ENCODE measurements at regions not wholly inside any gene's neighbourhood (a gene's known extent, or its start where the extent isn't known, plus 50 kb on each side); places are given as distances from the start of the nearest gene placed in this dataset.
A peak's percentile ranks its signal among the peaks of the same experiment; 100 is the strongest.

DNA sequence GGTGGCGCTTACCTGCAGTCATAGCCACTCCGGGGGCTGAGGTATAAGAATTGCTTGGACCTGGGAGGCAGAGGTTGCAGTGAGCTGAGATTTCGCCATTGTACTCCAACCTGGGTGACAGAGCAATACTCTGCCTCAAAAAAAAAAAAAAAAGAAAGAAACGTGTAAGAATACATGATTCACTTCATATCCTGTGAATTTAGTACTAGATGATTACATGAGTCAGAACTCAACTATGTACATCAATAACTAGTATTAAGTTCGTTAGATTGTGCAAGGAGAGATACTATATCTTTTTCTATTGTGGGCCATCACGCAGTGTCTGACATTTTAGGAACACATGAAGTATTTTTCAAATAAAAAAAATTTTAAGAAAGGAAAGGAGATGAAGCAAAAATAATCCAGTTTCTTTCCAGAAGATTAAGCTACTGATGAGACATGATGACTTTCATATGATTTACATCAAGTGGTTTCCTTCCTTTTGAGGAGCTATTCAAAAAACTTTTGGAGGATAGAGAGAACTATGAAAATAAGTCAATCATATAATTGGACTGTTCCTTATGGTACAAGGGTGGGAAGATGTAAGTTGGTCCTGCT is 64.7 kb upstream of the EXOC1L start:
- Histone ChIP-seq H3K27me3 (ENCODE audit: control insufficient read depth, insufficient read depth, low read length) (no peaks in the 10 kb centered on the region), H3K4me2 (ENCODE audit: extremely low read depth, insufficient read depth, low read length) (no peak overlapping the region), H3K79me2 (ENCODE audit: control insufficient read depth, insufficient read depth, low read length) (no peaks in the 10 kb centered on the region), H2AFZ (ENCODE audit: low read length) (no peak overlapping the region), H3K9me3 (ENCODE audit: control insufficient read depth, insufficient read depth, low read depth, low read length) (no peaks in the 10 kb centered on the region), H3K9ac (ENCODE audit: insufficient read depth, low read length) (no peak overlapping the region), H3K4me3 (replicated peaks in 1 of 4; ENCODE audit: control extremely low read depth in 1 of 4, insufficient read depth in 1 of 4, low read depth in 3 of 4, low read length in 4 of 4) (no peak overlapping the region), H3K36me3 (ENCODE audit: control insufficient read depth, insufficient read depth, low read length) (no peaks in the 10 kb centered on the region), H3K27ac (ENCODE audit: insufficient read depth, low read length) (no peak overlapping the region), H3K4me1 (ENCODE audit: control insufficient read depth, extremely low read depth, insufficient read depth, low read length) (no peaks in the 10 kb centered on the region), H4K20me1 (ENCODE audit: control insufficient read depth, extremely low read depth, insufficient read depth, low read length) (no peaks in the 10 kb centered on the region)
- peak; percentile 52 to 74 for DNase-seq (ENCODE audit: low read depth in 2 of 2)
- TF ChIP-seq EZH2 (IDR thresholded peaks at IDR 0.05; ENCODE audit: low read length, missing control alignments), result no peak
- TF ChIP-seq, protein P1, sequence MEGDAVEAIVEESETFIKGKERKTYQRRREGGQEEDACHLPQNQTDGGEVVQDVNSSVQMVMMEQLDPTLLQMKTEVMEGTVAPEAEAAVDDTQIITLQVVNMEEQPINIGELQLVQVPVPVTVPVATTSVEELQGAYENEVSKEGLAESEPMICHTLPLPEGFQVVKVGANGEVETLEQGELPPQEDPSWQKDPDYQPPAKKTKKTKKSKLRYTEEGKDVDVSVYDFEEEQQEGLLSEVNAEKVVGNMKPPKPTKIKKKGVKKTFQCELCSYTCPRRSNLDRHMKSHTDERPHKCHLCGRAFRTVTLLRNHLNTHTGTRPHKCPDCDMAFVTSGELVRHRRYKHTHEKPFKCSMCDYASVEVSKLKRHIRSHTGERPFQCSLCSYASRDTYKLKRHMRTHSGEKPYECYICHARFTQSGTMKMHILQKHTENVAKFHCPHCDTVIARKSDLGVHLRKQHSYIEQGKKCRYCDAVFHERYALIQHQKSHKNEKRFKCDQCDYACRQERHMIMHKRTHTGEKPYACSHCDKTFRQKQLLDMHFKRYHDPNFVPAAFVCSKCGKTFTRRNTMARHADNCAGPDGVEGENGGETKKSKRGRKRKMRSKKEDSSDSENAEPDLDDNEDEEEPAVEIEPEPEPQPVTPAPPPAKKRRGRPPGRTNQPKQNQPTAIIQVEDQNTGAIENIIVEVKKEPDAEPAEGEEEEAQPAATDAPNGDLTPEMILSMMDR (conservative IDR thresholded peaks at IDR 0.05 in 1 of 2, IDR thresholded peaks at IDR 0.05 in 1 of 2; ENCODE audit: low read depth in 1 of 2, low read length in 2 of 2), result no peak

DNA sequence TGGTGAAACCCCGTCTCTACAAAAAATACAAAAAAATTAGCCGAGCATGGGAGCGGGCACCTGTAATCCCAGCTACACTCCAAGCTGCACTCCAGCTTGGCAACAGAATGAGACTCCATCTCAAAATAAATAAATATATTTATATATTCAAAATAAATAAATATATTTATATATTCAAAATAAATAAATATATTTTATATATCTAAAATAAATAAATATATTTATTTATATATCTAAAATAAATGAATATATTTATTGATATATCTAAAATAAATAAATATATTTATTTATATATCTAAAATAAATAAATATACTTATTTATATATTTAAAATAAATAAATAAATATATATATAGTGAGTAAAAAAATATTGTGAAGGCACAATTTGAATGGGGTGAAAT is 63.4 kb upstream of the EXOC1L start:
- H3K9ac ChIP-seq (ENCODE audit: insufficient read depth, low read length), result no peak overlapping the region
- H3K4me2 ChIP-seq (ENCODE audit: extremely low read depth, insufficient read depth, low read length), result no peak overlapping the region

DNA sequence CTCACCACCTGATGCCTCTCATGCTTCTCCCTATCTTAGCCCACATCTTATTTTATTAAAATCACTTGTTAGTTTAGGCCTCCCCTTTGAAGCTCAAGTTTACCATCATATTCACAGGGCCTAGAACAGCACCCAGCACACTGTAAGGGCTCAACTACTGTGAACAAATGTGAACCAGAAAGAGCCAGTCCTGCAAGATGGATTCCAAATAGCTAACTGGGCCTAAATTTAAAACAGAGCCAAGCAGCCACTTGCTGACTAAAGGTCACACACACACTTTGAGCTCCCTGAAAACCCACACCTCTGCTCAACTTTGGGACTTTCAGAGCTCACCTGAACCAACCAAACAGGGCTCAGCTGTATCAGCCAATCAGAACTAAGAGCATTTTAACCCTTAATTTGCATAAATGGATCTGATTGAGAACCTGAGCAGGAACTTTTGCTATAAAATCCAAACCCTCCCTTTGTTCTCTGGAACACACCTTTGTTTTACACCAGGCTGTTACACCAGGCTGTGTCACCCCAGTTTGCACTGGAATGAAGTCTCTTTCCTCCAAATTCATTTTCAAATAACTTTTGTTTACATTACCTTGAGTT is 62.1 kb upstream of the EXOC1L start:
- no peaks in the 10 kb centered on the region for H4K20me1 ChIP-seq (ENCODE audit: control insufficient read depth, extremely low read depth, insufficient read depth, low read length)
- H3K9me3 ChIP-seq (ENCODE audit: control insufficient read depth, insufficient read depth, low read depth, low read length), result no peaks in the 10 kb centered on the region
- H3K4me2 ChIP-seq (ENCODE audit: extremely low read depth, insufficient read depth, low read length), result no peak overlapping the region
- H2AFZ ChIP-seq (ENCODE audit: low read length), result no peak overlapping the region
- no peaks in the 10 kb centered on the region for H3K36me3 ChIP-seq (ENCODE audit: control insufficient read depth, insufficient read depth, low read length)
- H3K4me3 ChIP-seq (replicated peaks in 1 of 4; ENCODE audit: control extremely low read depth in 1 of 4, insufficient read depth in 1 of 4, low read depth in 3 of 4, low read length in 4 of 4), result no peak overlapping the region
- TF ChIP-seq EZH2 (IDR thresholded peaks at IDR 0.05; ENCODE audit: low read length, missing control alignments), result no peak
- TF ChIP-seq, protein P1 (conservative IDR thresholded peaks at IDR 0.05 in 1 of 2, IDR thresholded peaks at IDR 0.05 in 1 of 2; ENCODE audit: low read depth in 1 of 2, low read length in 2 of 2), result no peak
- no peaks in the 10 kb centered on the region for H3K4me1 ChIP-seq (ENCODE audit: control insufficient read depth, extremely low read depth, insufficient read depth, low read length)
- no peaks in the 10 kb centered on the region for H3K27me3 ChIP-seq (ENCODE audit: control insufficient read depth, insufficient read depth, low read length)
- DNase-seq (ENCODE audit: low read depth in 2 of 2), result no peak
- no peaks in the 10 kb centered on the region for H3K79me2 ChIP-seq (ENCODE audit: control insufficient read depth, insufficient read depth, low read length)
- H3K9ac ChIP-seq (ENCODE audit: insufficient read depth, low read length), result no peak overlapping the region
- no peak overlapping the region for H3K27ac ChIP-seq (ENCODE audit: insufficient read depth, low read length)

More for the DNA sequence above, 63.4 kb upstream of the EXOC1L start:
- Histone ChIP-seq H3K4me3 (replicated peaks in 1 of 4; ENCODE audit: control extremely low read depth in 1 of 4, insufficient read depth in 1 of 4, low read depth in 3 of 4, low read length in 4 of 4) (no peak overlapping the region), H3K36me3 (ENCODE audit: control insufficient read depth, insufficient read depth, low read length) (no peaks in the 10 kb centered on the region), H3K9me3 (ENCODE audit: control insufficient read depth, insufficient read depth, low read depth, low read length) (no peaks in the 10 kb centered on the region), H3K27ac (ENCODE audit: insufficient read depth, low read length) (no peak overlapping the region), H3K27me3 (ENCODE audit: control insufficient read depth, insufficient read depth, low read length) (no peaks in the 10 kb centered on the region), H2AFZ (ENCODE audit: low read length) (no peak overlapping the region), H4K20me1 (ENCODE audit: control insufficient read depth, extremely low read depth, insufficient read depth, low read length) (no peaks in the 10 kb centered on the region), H3K4me1 (ENCODE audit: control insufficient read depth, extremely low read depth, insufficient read depth, low read length) (no peaks in the 10 kb centered on the region), H3K79me2 (ENCODE audit: control insufficient read depth, insufficient read depth, low read length) (no peaks in the 10 kb centered on the region)
- TF ChIP-seq EZH2 (IDR thresholded peaks at IDR 0.05; ENCODE audit: low read length, missing control alignments), result no peak
- TF ChIP-seq, protein P1 (conservative IDR thresholded peaks at IDR 0.05 in 1 of 2, IDR thresholded peaks at IDR 0.05 in 1 of 2; ENCODE audit: low read depth in 1 of 2, low read length in 2 of 2), result no peak
- DNase-seq (ENCODE audit: low read depth in 2 of 2), result no peak
